DLD1 (cell line): ENCODE measurements at regions not wholly inside any gene's neighbourhood (a gene's known extent, or its start where the extent isn't known, plus 50 kb on each side); places are given as distances from the start of the nearest gene placed in this dataset.

Source experiments
- in situ Hi-C: cut with HindIII; loops from 2 replicates; pipeline ENCODE4 v1.10.0; 2017; ENCODE audit warnings: low sequenced_read_pairs

- in situ Hi-C loops = no loop called here
Observed at GRCh38 chr18:29629493-29630036, 1413.0 kb downstream of the DSC3 start.

- in situ Hi-C loops = no loop called here
Observed at GRCh38 chr18:29626094-29626493, 1416.4 kb downstream of the DSC3 start.

GRCh38 chr18:29616867-29617266, 1425.7 kb downstream of the DSC3 start:
- in situ Hi-C loops = no loop called here

GRCh38 chr18:29608982-29609381, 1432.1 kb upstream of the CDH2 start:
- in situ Hi-C loops = no loop called here

GRCh38 chr18:29605365-29605764, 1428.4 kb upstream of the CDH2 start:
- in situ Hi-C loops = no loop called here

- in situ Hi-C loops = no loop called here
Observed at GRCh38 chr18:29596959-29597358, 1420.0 kb upstream of the CDH2 start.

GRCh38 chr18:29594493-29594892, 1417.6 kb upstream of the CDH2 start:
- in situ Hi-C loops = no loop called here

- in situ Hi-C loops = no loop called here
Observed at GRCh38 chr18:29588446-29589100, 1411.6 kb upstream of the CDH2 start.

GRCh38 chr18:29586210-29586609, 1409.3 kb upstream of the CDH2 start:
- in situ Hi-C loops = no loop called here

- in situ Hi-C loops = no loop called here
Observed at GRCh38 chr18:29560270-29560669, 1383.3 kb upstream of the CDH2 start.

GRCh38 chr18:29556070-29556469, 1379.1 kb upstream of the CDH2 start:
- in situ Hi-C loops = no loop called here

- in situ Hi-C loops = no loop called here
Observed at GRCh38 chr18:29549759-29550158, 1372.8 kb upstream of the CDH2 start.

GRCh38 chr18:29547626-29548025, 1370.7 kb upstream of the CDH2 start:
- in situ Hi-C loops = no loop called here

GRCh38 chr18:29540548-29540947, 1363.6 kb upstream of the CDH2 start:
- in situ Hi-C loops = no loop called here

GRCh38 chr18:29531746-29532145, 1354.8 kb upstream of the CDH2 start:
- in situ Hi-C loops = no loop called here

- in situ Hi-C loops = no loop called here
Observed at GRCh38 chr18:29523371-29523770, 1346.4 kb upstream of the CDH2 start.

GRCh38 chr18:29512761-29513160, 1335.8 kb upstream of the CDH2 start:
- in situ Hi-C loops = no loop called here

- in situ Hi-C loops = no loop called here
Observed at GRCh38 chr18:29512203-29512602, 1335.3 kb upstream of the CDH2 start.

GRCh38 chr18:29501952-29502351, 1325.0 kb upstream of the CDH2 start:
- in situ Hi-C loops = no loop called here

GRCh38 chr18:29496152-29496680, 1319.3 kb upstream of the CDH2 start:
- in situ Hi-C loops = no loop called here

- in situ Hi-C loops = no loop called here
Observed at GRCh38 chr18:29494371-29494770, 1317.4 kb upstream of the CDH2 start.

- in situ Hi-C loops = no loop called here
Observed at GRCh38 chr18:29491907-29492306, 1315.0 kb upstream of the CDH2 start.

GRCh38 chr18:29488617-29489016, 1311.7 kb upstream of the CDH2 start:
- in situ Hi-C loops = no loop called here
